SK-N-SH treated with all-trans-retinoic acid at 6 μM for 48 hours (cell line): ENCODE measurements at regions not wholly inside any gene's neighbourhood (a gene's known extent, or its start where the extent isn't known, plus 50 kb on each side); places are given as distances from the start of the nearest gene placed in this dataset.

Source experiments
- ATAC-seq: fragments of 200-7000 bp; cut with Tn5 transposase; 3 replicates; pipeline ENCODE4 v1.9.1; 2020; ENCODE audit warnings: mild to moderate bottlenecking, moderate library complexity
- BACH2 ChIP-seq: fragments of 250-450 bp; sonication (Bioruptor Pico); IDR thresholded peaks from 2 replicates; pipeline ENCODE4 v1.9.0; 2021; ENCODE audit warnings: mild to moderate bottlenecking, borderline replicate concordance
- CSDC2 ChIP-seq: fragments of 250-450 bp; sonication (Bioruptor Pico); IDR thresholded peaks from 2 replicates; pipeline ENCODE4 v1.5.0; 2020; ENCODE audit warnings: mild to moderate bottlenecking, moderate library complexity
- ESRRG ChIP-seq: fragments of 250-450 bp; sonication (Bioruptor Pico); IDR thresholded peaks from 2 replicates; pipeline ENCODE4 v1.6.1; 2021; ENCODE audit warnings: mild to moderate bottlenecking
- GLIS3 ChIP-seq: fragments of 250-450 bp; sonication (Bioruptor Pico); IDR thresholded peaks from 2 replicates; pipeline ENCODE4 v1.5.0; 2020; ENCODE audit warnings: mild to moderate bottlenecking, moderate library complexity
- ISL1 ChIP-seq: fragments of 250-450 bp; sonication (Bioruptor Pico); IDR thresholded peaks from 2 replicates; pipeline ENCODE4 v2.1.2; 2022; ENCODE audit warnings: mild to moderate bottlenecking, moderate library complexity
- OSR1 ChIP-seq: fragments of 250-450 bp; sonication (Bioruptor Pico); IDR thresholded peaks from 2 replicates; pipeline ENCODE4 v1.8.0; 2022; ENCODE audit warnings: moderate library complexity, mild to moderate bottlenecking, inconsistent platforms
- PPARA ChIP-seq: fragments of 250-450 bp; sonication (Bioruptor Pico); IDR thresholded peaks from 2 replicates; pipeline ENCODE4 v1.5.0; 2020; ENCODE audit warnings: mild to moderate bottlenecking, borderline replicate concordance
- RARB ChIP-seq: fragments of 250-450 bp; sonication (Bioruptor Pico); IDR thresholded peaks from 2 replicates; pipeline ENCODE4 v1.8.0; 2021; ENCODE audit warnings: mild to moderate bottlenecking, moderate library complexity
- SNAI2 ChIP-seq: fragments of 250-450 bp; sonication (Bioruptor Pico); IDR thresholded peaks from 2 replicates; pipeline ENCODE4 v1.5.0; 2020; ENCODE audit warnings: mild to moderate bottlenecking, moderate library complexity
- TCF4 ChIP-seq: fragments of 250-450 bp; sonication (Bioruptor Pico); IDR thresholded peaks from 2 replicates; pipeline ENCODE4 v1.8.0; 2021; ENCODE audit warnings: mild to moderate bottlenecking, moderate library complexity, borderline replicate concordance
- TOX ChIP-seq: fragments of 250-450 bp; sonication (Bioruptor Pico); IDR thresholded peaks from 2 replicates; pipeline ENCODE4 v1.8.0; 2021; ENCODE audit warnings: mild to moderate bottlenecking, moderate library complexity, borderline replicate concordance
- ZC3H10 ChIP-seq: fragments of 250-450 bp; sonication (Bioruptor Pico); IDR thresholded peaks from 2 replicates; pipeline ENCODE4 v1.5.1; 2021; ENCODE audit warnings: mild to moderate bottlenecking, moderate library complexity
- ZFP3 ChIP-seq: fragments of 250-450 bp; sonication (Bioruptor Pico); IDR thresholded peaks from 2 replicates; pipeline ENCODE4 v1.5.0; 2020; ENCODE audit warnings: mild to moderate bottlenecking, moderate library complexity
- ZFP30 ChIP-seq: fragments of 450-650 bp; formaldehyde crosslinking; IDR thresholded peaks from 2 replicates; pipeline ENCODE4 v1.5.0; 2022; ENCODE audit warnings: mild to moderate bottlenecking, moderate library complexity
- ZNF565 ChIP-seq: fragments of 450-650 bp; formaldehyde crosslinking; conservative IDR thresholded peaks from 2 replicates; pipeline ENCODE4 v1.5.0; 2020; ENCODE audit warnings: low read depth, mild to moderate bottlenecking, moderate library complexity
- ZNF70 ChIP-seq: fragments of 450-650 bp; formaldehyde crosslinking; IDR thresholded peaks from 2 replicates; pipeline ENCODE4 v1.5.0; 2020; ENCODE audit warnings: mild to moderate bottlenecking, moderate library complexity
- ZNF8 ChIP-seq: fragments of 450-650 bp; formaldehyde crosslinking; IDR thresholded peaks from 2 replicates; pipeline ENCODE4 v1.5.0; 2020; ENCODE audit warnings: mild to moderate bottlenecking, moderate library complexity
- TF ChIP-seq, protein P1 (sequence below): fragments of 250-450 bp; sonication (Bioruptor Pico); IDR thresholded peaks from 2 replicates; pipeline ENCODE4 v1.5.1; 2020; ENCODE audit warnings: low read depth, mild to moderate bottlenecking, moderate library complexity
- TF ChIP-seq, protein P2 (sequence below): fragments of 250-450 bp; sonication (Bioruptor Pico); IDR thresholded peaks from 2 replicates; pipeline ENCODE4 v1.5.1; 2021; ENCODE audit warnings: mild to moderate bottlenecking, moderate library complexity
- TF ChIP-seq, protein P3 (sequence below): fragments of 250-450 bp; sonication (Bioruptor Pico); IDR thresholded peaks from 2 replicates; pipeline ENCODE4 v1.8.0; 2020; ENCODE audit warnings: mild to moderate bottlenecking, moderate library complexity, borderline replicate concordance
- TF ChIP-seq, protein P4 (sequence below): fragments of 250-450 bp; sonication (Bioruptor Pico); IDR thresholded peaks from 2 replicates; pipeline ENCODE4 v1.5.0; 2020; ENCODE audit warnings: mild to moderate bottlenecking, moderate library complexity

DNA sequence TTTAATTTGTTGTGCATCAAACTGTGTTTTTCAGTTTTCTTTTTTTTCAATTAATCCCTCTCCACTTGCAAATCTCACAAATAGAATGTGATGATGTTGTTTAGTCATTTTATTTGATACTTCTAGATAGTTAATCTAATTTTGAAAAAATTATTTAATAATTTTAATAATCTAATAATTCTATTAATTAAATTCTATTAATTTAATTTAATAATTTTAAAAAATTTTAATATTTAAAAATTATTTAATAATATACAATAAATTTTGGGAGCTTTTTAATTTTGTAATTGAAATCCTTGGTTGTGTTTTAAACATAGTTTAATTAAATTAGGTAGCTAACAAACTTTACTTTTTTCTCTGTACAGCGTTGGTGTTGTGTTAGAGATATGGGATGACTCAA, 393.8 kb downstream of the OLFM4 start (continued):
- TF ChIP-seq, protein P1, sequence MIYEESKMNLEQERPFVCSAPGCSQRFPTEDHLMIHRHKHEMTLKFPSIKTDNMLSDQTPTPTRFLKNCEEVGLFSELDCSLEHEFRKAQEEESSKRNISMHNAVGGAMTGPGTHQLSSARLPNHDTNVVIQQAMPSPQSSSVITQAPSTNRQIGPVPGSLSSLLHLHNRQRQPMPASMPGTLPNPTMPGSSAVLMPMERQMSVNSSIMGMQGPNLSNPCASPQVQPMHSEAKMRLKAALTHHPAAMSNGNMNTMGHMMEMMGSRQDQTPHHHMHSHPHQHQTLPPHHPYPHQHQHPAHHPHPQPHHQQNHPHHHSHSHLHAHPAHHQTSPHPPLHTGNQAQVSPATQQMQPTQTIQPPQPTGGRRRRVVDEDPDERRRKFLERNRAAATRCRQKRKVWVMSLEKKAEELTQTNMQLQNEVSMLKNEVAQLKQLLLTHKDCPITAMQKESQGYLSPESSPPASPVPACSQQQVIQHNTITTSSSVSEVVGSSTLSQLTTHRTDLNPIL (CRISPR knock-in tag): no peak
- TF ChIP-seq OSR1 (CRISPR knock-in tag) (no peak), ISL1 (no peak), ZFP30 (no peak), SNAI2 (no peak)
- TF ChIP-seq, protein P2, sequence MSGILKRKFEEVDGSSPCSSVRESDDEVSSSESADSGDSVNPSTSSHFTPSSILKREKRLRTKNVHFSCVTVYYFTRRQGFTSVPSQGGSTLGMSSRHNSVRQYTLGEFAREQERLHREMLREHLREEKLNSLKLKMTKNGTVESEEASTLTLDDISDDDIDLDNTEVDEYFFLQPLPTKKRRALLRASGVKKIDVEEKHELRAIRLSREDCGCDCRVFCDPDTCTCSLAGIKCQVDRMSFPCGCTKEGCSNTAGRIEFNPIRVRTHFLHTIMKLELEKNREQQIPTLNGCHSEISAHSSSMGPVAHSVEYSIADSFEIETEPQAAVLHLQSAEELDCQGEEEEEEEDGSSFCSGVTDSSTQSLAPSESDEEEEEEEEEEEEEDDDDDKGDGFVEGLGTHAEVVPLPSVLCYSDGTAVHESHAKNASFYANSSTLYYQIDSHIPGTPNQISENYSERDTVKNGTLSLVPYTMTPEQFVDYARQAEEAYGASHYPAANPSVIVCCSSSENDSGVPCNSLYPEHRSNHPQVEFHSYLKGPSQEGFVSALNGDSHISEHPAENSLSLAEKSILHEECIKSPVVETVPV (CRISPR knock-in tag): no peak
- TF ChIP-seq, protein P3, sequence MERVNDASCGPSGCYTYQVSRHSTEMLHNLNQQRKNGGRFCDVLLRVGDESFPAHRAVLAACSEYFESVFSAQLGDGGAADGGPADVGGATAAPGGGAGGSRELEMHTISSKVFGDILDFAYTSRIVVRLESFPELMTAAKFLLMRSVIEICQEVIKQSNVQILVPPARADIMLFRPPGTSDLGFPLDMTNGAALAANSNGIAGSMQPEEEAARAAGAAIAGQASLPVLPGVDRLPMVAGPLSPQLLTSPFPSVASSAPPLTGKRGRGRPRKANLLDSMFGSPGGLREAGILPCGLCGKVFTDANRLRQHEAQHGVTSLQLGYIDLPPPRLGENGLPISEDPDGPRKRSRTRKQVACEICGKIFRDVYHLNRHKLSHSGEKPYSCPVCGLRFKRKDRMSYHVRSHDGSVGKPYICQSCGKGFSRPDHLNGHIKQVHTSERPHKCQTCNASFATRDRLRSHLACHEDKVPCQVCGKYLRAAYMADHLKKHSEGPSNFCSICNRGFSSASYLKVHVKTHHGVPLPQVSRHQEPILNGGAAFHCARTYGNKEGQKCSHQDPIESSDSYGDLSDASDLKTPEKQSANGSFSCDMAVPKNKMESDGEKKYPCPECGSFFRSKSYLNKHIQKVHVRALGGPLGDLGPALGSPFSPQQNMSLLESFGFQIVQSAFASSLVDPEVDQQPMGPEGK (CRISPR knock-in tag): no peak

DNA sequence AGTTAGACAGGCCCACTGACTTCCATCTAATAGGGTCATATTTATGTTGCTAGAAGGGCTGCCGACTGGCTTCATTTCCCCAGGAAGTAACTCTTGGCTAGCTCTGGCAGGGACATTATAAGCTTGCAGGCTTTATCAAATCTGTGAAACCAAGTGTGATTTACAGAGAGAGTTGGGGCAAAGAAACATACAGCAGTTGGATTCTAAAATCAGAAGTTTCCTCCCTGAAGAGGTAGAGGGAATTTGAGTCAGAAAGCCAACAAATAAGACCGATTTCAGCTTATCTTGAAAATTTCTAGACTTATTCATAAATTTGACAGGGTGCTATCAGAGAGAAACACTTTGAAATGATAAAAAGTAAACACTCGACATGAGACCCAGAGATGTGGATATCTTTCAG, 407.8 kb downstream of the OLFM4 start:
- ATAC-seq: no peak
- TF ChIP-seq, protein P1 (CRISPR knock-in tag): no peak
- TF ChIP-seq OSR1 (CRISPR knock-in tag) (no peak), ISL1 (no peak), TCF4 (CRISPR knock-in tag) (no peak), ZNF8 (no peak), ESRRG (CRISPR knock-in tag) (no peak), PPARA (CRISPR knock-in tag) (no peak), ZC3H10 (CRISPR knock-in tag) (no peak)
- TF ChIP-seq, protein P3 (CRISPR knock-in tag): no peak

DNA sequence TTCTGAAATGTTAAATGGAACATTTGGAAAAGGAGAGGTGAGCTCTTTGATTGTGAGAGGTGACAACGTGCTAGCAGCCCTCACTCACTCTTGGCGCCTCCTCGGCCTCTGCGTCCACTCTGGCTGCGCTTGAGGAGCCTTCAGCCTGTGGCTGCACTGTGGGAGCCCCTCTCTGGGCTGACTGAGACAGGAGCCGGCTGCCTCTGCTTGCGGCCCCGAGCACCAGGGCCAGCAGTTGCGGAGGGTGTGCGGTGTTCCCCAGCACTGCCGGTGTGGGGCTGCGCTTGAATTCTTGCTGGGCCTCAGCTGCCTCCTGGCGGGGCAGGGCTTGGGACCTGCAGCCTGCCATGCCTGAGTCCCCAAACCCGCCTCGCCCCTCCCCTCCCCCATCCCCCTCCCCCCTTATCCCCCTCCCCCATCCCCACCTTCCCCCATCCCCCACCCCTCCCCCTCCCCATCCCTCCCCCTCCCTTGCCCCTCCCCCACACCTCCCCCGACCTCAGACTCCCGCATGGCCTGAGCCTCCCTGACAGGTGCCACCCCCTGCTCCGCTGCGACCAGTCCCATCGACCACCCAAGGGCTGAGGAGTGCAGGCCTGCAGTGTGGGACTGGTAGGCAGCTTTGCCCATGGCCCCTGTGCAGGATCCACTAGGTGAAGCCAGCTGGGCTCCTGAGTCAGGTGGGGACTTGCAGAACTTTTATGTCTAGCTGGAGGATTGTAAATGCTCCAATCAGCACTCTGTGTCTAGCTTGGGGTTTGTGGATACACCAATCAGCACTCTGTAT, 411.0 kb downstream of the OLFM4 start:
- TF ChIP-seq ZFP30 (no peak), ZC3H10 (CRISPR knock-in tag) (no peak), BACH2 (CRISPR knock-in tag) (no peak), GLIS3 (CRISPR knock-in tag) (no peak), RARB (no peak), ZNF70 (CRISPR knock-in tag) (no peak), ZNF565 (no peak), ISL1 (no peak)
- ATAC-seq: no peak

DNA sequence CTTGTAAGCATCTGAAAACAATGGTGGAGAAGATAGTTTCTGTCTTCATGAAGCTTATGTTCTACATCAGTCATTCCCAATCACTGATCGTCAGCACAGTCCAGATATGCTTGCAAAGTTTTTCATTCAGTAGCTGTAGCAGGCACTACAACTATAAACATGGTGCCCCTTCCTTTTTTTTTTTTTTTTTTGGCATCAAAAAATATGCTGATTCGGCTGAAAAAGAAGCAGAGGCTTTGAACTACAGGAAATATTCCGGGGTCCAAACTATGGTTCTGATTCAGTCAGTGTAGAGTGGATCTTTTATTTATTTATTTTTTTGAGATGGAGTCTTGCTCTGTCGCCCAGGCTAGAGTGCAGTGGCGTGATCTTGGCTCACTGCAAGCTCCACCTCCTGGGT, 414.4 kb downstream of the OLFM4 start:
- no peak for ATAC-seq
- TF ChIP-seq CSDC2 (CRISPR knock-in tag) (no peak), PPARA (CRISPR knock-in tag) (no peak), ZC3H10 (CRISPR knock-in tag) (no peak), GLIS3 (CRISPR knock-in tag) (no peak), SNAI2 (no peak), OSR1 (CRISPR knock-in tag) (no peak), ISL1 (no peak), ZFP3 (CRISPR knock-in tag) (no peak), TCF4 (CRISPR knock-in tag) (no peak), TOX (CRISPR knock-in tag) (no peak), BACH2 (CRISPR knock-in tag) (no peak)
- TF ChIP-seq, protein P2 (CRISPR knock-in tag): no peak
- TF ChIP-seq, protein P4, sequence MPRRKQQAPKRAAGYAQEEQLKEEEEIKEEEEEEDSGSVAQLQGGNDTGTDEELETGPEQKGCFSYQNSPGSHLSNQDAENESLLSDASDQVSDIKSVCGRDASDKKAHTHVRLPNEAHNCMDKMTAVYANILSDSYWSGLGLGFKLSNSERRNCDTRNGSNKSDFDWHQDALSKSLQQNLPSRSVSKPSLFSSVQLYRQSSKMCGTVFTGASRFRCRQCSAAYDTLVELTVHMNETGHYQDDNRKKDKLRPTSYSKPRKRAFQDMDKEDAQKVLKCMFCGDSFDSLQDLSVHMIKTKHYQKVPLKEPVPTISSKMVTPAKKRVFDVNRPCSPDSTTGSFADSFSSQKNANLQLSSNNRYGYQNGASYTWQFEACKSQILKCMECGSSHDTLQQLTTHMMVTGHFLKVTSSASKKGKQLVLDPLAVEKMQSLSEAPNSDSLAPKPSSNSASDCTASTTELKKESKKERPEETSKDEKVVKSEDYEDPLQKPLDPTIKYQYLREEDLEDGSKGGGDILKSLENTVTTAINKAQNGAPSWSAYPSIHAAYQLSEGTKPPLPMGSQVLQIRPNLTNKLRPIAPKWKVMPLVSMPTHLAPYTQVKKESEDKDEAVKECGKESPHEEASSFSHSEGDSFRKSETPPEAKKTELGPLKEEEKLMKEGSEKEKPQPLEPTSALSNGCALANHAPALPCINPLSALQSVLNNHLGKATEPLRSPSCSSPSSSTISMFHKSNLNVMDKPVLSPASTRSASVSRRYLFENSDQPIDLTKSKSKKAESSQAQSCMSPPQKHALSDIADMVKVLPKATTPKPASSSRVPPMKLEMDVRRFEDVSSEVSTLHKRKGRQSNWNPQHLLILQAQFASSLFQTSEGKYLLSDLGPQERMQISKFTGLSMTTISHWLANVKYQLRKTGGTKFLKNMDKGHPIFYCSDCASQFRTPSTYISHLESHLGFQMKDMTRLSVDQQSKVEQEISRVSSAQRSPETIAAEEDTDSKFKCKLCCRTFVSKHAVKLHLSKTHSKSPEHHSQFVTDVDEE: no peak
